GM12891 (cell line): ENCODE measurements at regions not wholly inside any gene's neighbourhood (a gene's known extent, or its start where the extent isn't known, plus 50 kb on each side); places are given as distances from the start of the nearest gene placed in this dataset.

Source experiments
- DNase-seq: peaks from one replicate; pipeline ENCODE4 v3.0.0; 2011; ENCODE audit warnings: low spot score; ENCODE audit not compliant: insufficient read length
- FAIRE-seq: peaks from 2 replicates; lab custom pipeline; 2011; peaks lifted over from hg19 to GRCh38; lab: Jason Lieb, UNC
- PAX5 ChIP-seq: IDR thresholded peaks from 2 replicates; pipeline ENCODE4 v1.6.1; 2011; ENCODE audit warnings: low read length, moderate library complexity, mild to moderate bottlenecking; ENCODE audit not compliant: insufficient read depth, severe bottlenecking
- POLR2A ChIP-seq: IDR thresholded peaks from 2 replicates; pipeline ENCODE4 v1.6.1; 2011; ENCODE audit warnings: low read depth, low read length, control low read depth
- POLR2AphosphoS5 ChIP-seq: IDR thresholded peaks from 2 replicates; pipeline ENCODE4 v1.6.1; 2011; ENCODE audit warnings: low read depth, low read length, control low read depth
- POU2F2 ChIP-seq: IDR thresholded peaks from 2 replicates; pipeline ENCODE4 v1.6.1; 2011; ENCODE audit warnings: low read depth, mild to moderate bottlenecking, control low read depth, low read length, moderate library complexity
- SPI1 ChIP-seq: IDR thresholded peaks from 2 replicates; pipeline ENCODE4 v1.6.1; 2011; ENCODE audit warnings: low read depth, low read length, control low read depth
- TAF1 ChIP-seq: IDR thresholded peaks from 2 replicates; pipeline ENCODE4 v1.6.1; 2011; ENCODE audit warnings: low read depth, low read length, control low read depth

DNA sequence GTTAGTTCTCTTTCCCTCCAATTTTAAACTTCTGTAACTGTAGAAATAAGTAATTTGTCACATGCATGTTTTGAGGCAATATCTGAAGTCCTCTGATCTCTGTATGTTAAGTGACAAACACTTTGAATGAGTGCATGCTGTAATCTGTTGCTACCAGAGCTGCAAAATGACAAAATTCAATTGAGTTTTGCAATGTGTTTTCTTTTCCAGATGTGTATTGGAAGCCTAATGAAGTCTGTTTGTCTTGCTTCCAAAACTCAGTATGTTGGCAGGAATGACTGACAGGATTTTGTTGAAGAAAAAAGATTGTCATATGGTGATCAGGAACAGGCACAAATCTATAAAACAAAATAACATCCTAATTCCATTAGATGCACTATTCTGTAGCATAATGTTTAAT lies 561.6 kb upstream of the CDH8 start:
- FAIRE-seq (no peak), DNase-seq (no peak)
- no peak for TF ChIP-seq POLR2A
- TF ChIP-seq POU2F2: no peak
- TF ChIP-seq SPI1: no peak
- no peak for TF ChIP-seq PAX5
- no peak for TF ChIP-seq TAF1
- no peak for TF ChIP-seq POLR2AphosphoS5

DNA sequence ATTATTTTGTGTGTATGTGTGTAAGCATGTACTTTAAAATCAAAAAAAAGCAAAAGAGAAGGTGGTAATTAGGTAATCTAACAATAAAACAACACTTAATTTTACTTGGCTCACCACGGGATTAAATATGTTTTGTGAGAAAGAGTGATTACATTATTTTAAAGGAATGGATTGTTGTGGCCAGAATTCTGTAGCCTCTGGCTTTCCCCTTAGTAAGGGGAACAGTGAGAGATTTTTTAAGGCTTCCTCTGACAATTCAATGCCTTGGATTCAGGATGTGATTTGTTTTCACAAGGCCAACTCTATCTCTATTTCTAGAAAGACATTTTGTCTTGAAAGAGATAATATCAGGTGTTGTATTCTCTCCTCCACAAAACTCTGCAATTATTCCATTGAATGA lies 560.3 kb upstream of the CDH8 start:
- TF ChIP-seq POLR2AphosphoS5: no peak
- TF ChIP-seq SPI1: no peak
- TF ChIP-seq POLR2A: no peak
- no peak for TF ChIP-seq TAF1
- no peak for TF ChIP-seq POU2F2
- no peak for TF ChIP-seq PAX5
- no peak for DNase-seq
- FAIRE-seq: no peak

DNA sequence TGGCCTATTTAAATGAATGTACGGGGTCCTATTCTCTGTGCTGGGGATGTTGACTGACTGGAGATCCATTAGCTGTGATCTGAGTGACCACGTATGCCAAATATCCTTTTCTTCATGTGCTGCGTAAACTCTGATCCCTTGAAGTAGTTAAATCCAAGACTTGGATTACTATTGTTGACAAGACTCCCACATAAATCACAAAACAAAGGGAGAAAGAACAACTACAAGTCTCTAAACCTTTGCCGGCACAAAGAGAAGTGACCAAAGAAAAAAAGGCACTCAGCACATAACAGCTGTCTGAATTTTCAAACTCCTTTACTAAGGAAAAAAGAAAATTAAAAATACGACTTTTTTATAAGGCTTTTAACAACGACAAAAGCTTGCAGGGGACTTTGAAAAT lies 559.9 kb upstream of the CDH8 start:
- FAIRE-seq: no peak
- no peak for DNase-seq
- TF ChIP-seq SPI1 (no peak), POLR2AphosphoS5 (no peak), PAX5 (no peak), POLR2A (no peak), TAF1 (no peak), POU2F2 (no peak)

DNA sequence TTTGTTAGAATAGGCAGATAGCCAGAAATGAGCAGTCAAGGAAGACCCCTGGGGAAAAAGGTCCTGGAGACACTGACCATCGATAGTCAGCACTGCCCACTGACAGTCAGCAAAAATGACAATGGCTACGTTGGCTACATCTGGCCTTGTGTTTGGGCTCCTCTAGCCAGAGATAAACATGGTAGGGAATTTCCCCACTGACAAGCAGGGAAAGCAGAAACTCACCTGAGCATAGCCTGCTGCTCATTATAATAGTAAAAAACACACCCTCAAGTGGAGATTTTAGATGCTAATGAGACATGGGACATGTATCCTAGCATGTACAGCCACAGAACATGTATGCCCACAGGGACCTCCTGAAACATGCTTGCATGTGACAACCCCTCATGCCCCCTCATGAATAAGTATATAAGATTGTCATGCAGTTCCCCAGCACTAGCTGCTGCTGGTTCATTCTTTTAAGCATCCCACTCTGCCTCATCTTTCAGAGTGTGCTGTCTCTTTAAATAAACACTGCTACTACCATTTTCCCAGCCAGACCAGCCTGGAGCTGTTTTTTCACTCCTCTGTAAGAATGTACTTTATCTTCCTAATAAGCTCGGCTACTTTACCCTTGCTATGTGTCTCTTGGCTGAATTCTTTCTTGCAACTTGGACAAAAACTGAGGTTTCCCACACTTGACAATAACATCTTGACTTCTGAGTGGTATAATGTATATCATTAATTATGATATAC lies 550.1 kb upstream of the CDH8 start:
- FAIRE-seq: no peak
- TF ChIP-seq POU2F2 (no peak), POLR2AphosphoS5 (no peak), POLR2A (no peak), TAF1 (no peak), SPI1 (no peak), PAX5 (no peak)

DNA sequence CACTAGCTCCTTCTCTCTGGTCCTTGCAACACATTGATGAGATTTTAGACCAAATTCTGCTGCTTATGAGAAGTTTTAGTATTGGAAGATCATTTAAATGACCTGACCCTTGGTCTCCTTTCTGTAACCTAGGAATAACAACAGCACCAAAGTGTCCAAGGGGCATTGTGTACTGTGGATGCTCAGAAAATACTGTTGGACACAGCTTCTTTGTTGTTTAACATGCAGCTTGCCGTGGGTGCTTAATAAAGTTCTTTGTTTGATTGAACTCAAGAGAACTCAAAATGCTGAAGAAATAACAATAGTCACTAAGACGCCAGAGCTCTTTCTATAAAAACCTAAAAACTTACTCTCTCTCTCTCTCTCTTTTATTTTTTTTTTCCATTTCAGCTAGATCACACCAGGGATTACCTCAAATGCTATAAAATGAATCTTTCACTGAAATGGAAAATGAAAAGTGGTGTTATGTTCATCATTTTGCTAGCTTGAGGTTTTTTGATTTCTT lies 548.9 kb upstream of the CDH8 start:
- no peak for TF ChIP-seq POU2F2
- no peak for TF ChIP-seq POLR2A
- TF ChIP-seq TAF1: no peak
- TF ChIP-seq POLR2AphosphoS5: no peak
- no peak for TF ChIP-seq SPI1
- TF ChIP-seq PAX5: no peak
- DNase-seq: no peak
- FAIRE-seq: no peak

More for the DNA sequence above, 550.1 kb upstream of the CDH8 start:
- no peak for DNase-seq

DNA sequence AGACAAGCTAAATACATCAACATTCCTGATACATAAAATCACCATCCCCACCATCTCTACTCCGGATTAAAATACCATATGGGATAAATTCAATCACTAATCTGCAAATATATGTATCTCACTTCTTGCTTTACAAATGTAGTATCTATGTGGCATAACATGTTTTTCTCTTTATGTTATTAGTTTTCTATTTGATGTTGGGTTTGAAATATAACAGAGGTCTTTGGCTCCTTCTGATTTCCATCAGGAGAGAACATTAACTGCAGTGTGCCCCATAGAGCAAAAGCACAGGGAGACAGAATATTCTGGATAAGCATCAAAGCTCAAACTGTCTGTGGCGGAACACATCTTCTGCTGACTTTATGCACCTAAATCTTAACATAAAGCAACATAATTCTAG lies 547.2 kb upstream of the CDH8 start:
- TF ChIP-seq PAX5: no peak
- no peak for TF ChIP-seq POU2F2
- TF ChIP-seq POLR2A: no peak
- no peak for TF ChIP-seq TAF1
- FAIRE-seq (no peak), DNase-seq (no peak)

DNA sequence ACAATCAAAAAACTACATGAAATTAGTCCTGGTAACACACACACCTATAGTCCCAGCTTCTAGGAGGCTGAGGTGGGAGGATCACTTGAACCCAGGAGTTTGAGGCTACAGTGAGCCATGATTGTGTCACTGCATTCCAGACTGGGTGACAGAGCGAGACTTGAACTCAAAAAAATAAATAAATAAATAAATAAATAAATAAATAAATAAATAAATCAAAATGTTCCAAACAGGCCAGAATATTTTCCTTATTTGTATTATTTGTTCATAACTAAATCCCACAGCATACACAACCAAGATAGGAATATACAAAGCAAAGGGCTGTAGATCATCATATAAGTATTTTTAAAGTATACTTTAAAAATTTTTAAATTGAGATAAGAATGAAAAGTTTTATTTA lies 537.2 kb upstream of the CDH8 start:
- DNase-seq (no peak), FAIRE-seq (no peak)
- no peak for TF ChIP-seq POLR2A
- no peak for TF ChIP-seq POLR2AphosphoS5
- no peak for TF ChIP-seq POU2F2
- no peak for TF ChIP-seq PAX5
- no peak for TF ChIP-seq SPI1
- TF ChIP-seq TAF1: no peak

DNA sequence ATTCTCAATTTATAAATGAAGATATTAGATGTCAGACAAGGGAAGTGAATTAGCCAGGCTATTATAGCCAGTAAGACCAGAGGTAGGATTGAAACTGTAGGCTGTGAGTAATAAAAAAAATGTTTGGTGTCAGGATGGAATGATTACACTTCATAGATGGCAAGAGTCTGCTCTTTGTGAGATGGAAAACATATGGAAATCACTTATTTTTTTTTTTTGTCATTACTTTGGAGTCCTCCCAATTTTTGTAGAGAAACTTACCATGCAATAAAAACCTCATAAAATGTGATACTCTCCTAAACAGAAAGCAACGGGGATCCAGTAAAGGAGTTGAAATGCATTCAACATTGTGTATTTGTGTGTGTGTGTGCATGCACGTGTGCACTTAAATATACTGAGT lies 532.7 kb upstream of the CDH8 start:
- FAIRE-seq: no peak
- no peak for DNase-seq
- no peak for TF ChIP-seq SPI1
- TF ChIP-seq PAX5: no peak
- TF ChIP-seq TAF1: no peak
- TF ChIP-seq POLR2AphosphoS5: no peak
- no peak for TF ChIP-seq POU2F2
- no peak for TF ChIP-seq POLR2A

DNA sequence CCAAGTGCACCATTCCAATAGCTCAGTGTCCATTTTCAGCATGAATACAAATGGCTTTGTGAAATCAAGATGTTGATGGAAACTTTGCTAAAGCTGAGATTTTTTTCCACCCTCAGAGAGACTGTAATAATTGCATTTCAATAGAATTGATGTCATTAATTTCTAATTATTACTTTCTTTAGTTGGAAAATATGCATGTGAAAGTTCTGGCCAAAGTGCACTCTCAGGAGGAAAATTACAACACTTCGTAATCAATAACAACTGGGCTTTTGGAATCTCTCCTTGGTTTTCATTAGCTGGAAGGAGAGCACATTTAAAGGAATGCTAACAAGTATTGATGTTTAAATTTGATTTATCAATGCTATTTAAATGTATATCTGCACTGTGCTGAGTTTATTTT lies 529.5 kb upstream of the CDH8 start:
- TF ChIP-seq POU2F2 (no peak), POLR2AphosphoS5 (no peak), SPI1 (no peak), PAX5 (no peak), TAF1 (no peak), POLR2A (no peak)
- DNase-seq (no peak), FAIRE-seq (no peak)

DNA sequence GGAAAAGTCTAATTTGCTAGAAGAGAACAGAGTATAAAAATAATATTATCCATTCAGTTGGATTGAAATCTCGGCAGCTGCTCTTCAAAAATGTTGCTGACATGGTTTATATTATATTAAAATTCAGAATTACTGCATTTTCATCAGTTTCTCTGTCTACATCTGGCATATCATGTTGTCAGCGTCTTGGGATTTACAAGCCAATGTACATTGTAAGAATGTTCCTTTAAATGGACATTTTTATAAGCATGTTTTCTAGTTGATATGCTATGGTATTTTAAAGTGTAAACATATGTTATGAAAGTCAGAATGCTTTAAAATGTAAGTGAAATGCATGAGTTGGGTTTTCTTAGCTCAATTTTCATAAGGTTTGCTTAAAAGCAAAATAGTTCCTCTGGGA lies 528.1 kb upstream of the CDH8 start:
- TF ChIP-seq POU2F2 (no peak), POLR2AphosphoS5 (no peak)
- no peak for DNase-seq
- FAIRE-seq: no peak
